ENCODE measurements at regions not wholly inside any gene's neighbourhood (a gene's known extent, or its start where the extent isn't known, plus 50 kb on each side); places are given as distances from the start of the nearest gene placed in this dataset.

- in situ Hi-C loops (cut with MboI) = no loop called here
- no peaks in the 10 kb centered on the region for H3K9me1 ChIP-seq (ENCODE audit: control insufficient read depth, insufficient read depth, low read length)
- TF ChIP-seq KDM4B (IDR thresholded peaks at IDR 0.05; ENCODE audit: borderline replicate concordance in 2 of 2, low read depth in 1 of 2) (no peak), FUS (optimal IDR thresholded peaks at IDR 0.05; ENCODE audit: low read depth, low read length) (no peak), ERF (CRISPR knock-in tag; IDR thresholded peaks at IDR 0.05) (no peak), EZH2 (IDR thresholded peaks at IDR 0.05; ENCODE audit: borderline replicate concordance, low read depth, low read length) (no peak), PHB (CRISPR knock-in tag; IDR thresholded peaks at IDR 0.05) (no peak), ZBED1 (IDR thresholded peaks at IDR 0.05) (no peak), NR0B1 (IDR thresholded peaks at IDR 0.05; ENCODE audit: partially characterized antibody) (no peak), TEAD4 (IDR thresholded peaks at IDR 0.05; ENCODE audit: low read length) (no peak), TEAD4 (CRISPR knock-in tag; IDR thresholded peaks at IDR 0.05; ENCODE audit: borderline replicate concordance) (no peak), ZBTB26 (CRISPR knock-in tag; IDR thresholded peaks at IDR 0.05) (no peak), ZFP1 (CRISPR knock-in tag; IDR thresholded peaks at IDR 0.05) (no peak), ARID4B (CRISPR knock-in tag; IDR thresholded peaks at IDR 0.05) (no peak), ZNF395 (CRISPR knock-in tag; IDR thresholded peaks at IDR 0.05) (no peak), TEAD2 (tag; IDR thresholded peaks at IDR 0.05) (no peak)
- TF ChIP-seq, protein P1, sequence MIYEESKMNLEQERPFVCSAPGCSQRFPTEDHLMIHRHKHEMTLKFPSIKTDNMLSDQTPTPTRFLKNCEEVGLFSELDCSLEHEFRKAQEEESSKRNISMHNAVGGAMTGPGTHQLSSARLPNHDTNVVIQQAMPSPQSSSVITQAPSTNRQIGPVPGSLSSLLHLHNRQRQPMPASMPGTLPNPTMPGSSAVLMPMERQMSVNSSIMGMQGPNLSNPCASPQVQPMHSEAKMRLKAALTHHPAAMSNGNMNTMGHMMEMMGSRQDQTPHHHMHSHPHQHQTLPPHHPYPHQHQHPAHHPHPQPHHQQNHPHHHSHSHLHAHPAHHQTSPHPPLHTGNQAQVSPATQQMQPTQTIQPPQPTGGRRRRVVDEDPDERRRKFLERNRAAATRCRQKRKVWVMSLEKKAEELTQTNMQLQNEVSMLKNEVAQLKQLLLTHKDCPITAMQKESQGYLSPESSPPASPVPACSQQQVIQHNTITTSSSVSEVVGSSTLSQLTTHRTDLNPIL (CRISPR knock-in tag; IDR thresholded peaks at IDR 0.05) = no peak
Observed at GRCh38 chr5:124121198-124121597, 609.2 kb downstream of the CSNK1G3 start.

More at GRCh38 chr5:124121198-124121597, 609.2 kb downstream of the CSNK1G3 start:
- H2AFZ ChIP-seq (ENCODE audit: low read depth, low read length) = no peak overlapping the region
- no peak overlapping the region for H3K9ac ChIP-seq (ENCODE audit: insufficient read depth in 1 of 2, low read depth in 2 of 2, low read length in 2 of 2)
- H3K27me3 ChIP-seq (ENCODE audit: control insufficient read depth in 2 of 2, insufficient read depth in 2 of 2, low read length in 2 of 2) = no peaks in the 10 kb centered on the region
- no peaks in the 10 kb centered on the region for H4K20me1 ChIP-seq (replicated peaks; ENCODE audit: control insufficient read depth, insufficient read depth, low read length)
- no peaks in the 10 kb centered on the region for H3K36me3 ChIP-seq (ENCODE audit: control insufficient read depth, insufficient read depth, low read length)
- no peaks in the 10 kb centered on the region for H3K4me1 ChIP-seq (replicated peaks in 1 of 2; ENCODE audit: control insufficient read depth in 2 of 2, insufficient read depth in 2 of 2, low read length in 2 of 2)
- H3K79me2 ChIP-seq (ENCODE audit: control insufficient read depth, insufficient read depth, low read length) = no peaks in the 10 kb centered on the region
- no peak for FAIRE-seq
- no peak for ATAC-seq
- DNase-seq (ENCODE audit: extremely low read depth in 1 of 4, low spot score in 3 of 4) = no peak
- CTCF ChIA-PET (ENCODE audit: low intra/inter-chr PET ratio) = no interaction called here
- H3K4me3 ChIP-seq = no peak overlapping the region
- POLR2A ChIA-PET = no interaction called here
- H3K4me2 ChIP-seq (ENCODE audit: insufficient read depth, low read length) = no peak overlapping the region
- H3K27ac ChIP-seq (ENCODE audit: extremely low read depth, low read depth, low read length) = no peak overlapping the region
- WGBS (ENCODE audit: insufficient coverage, low coverage, missing lambda C conversion rate) = 0% methylated on average over 2 of the region's 2 CpGs
- no TSS peak for BruUV-seq (replicated peaks)
- H3K9me3 ChIP-seq (replicated peaks; ENCODE audit: control insufficient read depth, insufficient read depth, low read depth, low read length) = no peaks in the 10 kb centered on the region; the same call in 1 of the 2 replicates
- intact Hi-C loops (cut with micrococcal nuclease) = no loop called here

All from K562 (cell line).